Transverse colon (tissue), 4 donors: ENCODE measurements at regions not wholly inside any gene's neighbourhood (a gene's known extent, or its start where the extent isn't known, plus 50 kb on each side); places are given as distances from the start of the nearest gene placed in this dataset.

ENCODE experiments used
- POLR2AphosphoS5 ChIP-seq, 3 donors: sonication (generic); formaldehyde crosslinking; IDR thresholded peaks; one replicate each; pipeline ENCODE4 v1.6.1; 2016; ENCODE audit warnings: antibody characterized with exemption in 3 of 3
- TF ChIP-seq, protein P1 (sequence below), 5 experiments: fragments of 200-600 bp in 3 of 5; fragments of 450-650 bp in 2 of 5; sonication (generic) in 3 of 5; IDR thresholded peaks; 1 replicate in 2 of 5; 2 replicates in 3 of 5; pipeline ENCODE4 v1.5.1; 2016 to 2017; ENCODE audit warnings: antibody characterized with exemption in 5 of 5, inconsistent platforms in 3 of 5, mild to moderate bottlenecking in 2 of 5, moderate library complexity in 1 of 5

- TF ChIP-seq, protein P1, sequence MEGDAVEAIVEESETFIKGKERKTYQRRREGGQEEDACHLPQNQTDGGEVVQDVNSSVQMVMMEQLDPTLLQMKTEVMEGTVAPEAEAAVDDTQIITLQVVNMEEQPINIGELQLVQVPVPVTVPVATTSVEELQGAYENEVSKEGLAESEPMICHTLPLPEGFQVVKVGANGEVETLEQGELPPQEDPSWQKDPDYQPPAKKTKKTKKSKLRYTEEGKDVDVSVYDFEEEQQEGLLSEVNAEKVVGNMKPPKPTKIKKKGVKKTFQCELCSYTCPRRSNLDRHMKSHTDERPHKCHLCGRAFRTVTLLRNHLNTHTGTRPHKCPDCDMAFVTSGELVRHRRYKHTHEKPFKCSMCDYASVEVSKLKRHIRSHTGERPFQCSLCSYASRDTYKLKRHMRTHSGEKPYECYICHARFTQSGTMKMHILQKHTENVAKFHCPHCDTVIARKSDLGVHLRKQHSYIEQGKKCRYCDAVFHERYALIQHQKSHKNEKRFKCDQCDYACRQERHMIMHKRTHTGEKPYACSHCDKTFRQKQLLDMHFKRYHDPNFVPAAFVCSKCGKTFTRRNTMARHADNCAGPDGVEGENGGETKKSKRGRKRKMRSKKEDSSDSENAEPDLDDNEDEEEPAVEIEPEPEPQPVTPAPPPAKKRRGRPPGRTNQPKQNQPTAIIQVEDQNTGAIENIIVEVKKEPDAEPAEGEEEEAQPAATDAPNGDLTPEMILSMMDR (IDR thresholded peaks at IDR 0.05): no peak
- TF ChIP-seq POLR2AphosphoS5 (IDR thresholded peaks at IDR 0.05): no peak
Measured at GRCh38 chr6:45738057-45738455, 277.6 kb downstream of the CLIC5 start.
